ENCODE measurements at regions not wholly inside any gene's neighbourhood (a gene's known extent, or its start where the extent isn't known, plus 50 kb on each side); places are given as distances from the start of the nearest gene placed in this dataset.

GRCh38 chrX:45360571-45360970, 159.9 kb upstream of the DIPK2B start:
- H3K27ac Mint-ChIP-seq = no peak overlapping the region
- H3K4me3 Mint-ChIP-seq = no peak overlapping the region
- Histone ChIP-seq H3K9ac (ENCODE audit: insufficient read depth, low read length, poor library complexity, severe bottlenecking) (no peak overlapping the region), H3K9me3 (replicated peaks in 1 of 2; ENCODE audit: control insufficient read depth in 1 of 2, insufficient read depth in 1 of 2, low read length in 2 of 2) (peaks cover 5 to 15% of the 10 kb centered on the region in 2 donors), H2AFZ (ENCODE audit: insufficient read depth, low read depth, low read length, poor library complexity, severe bottlenecking) (no peak overlapping the region), H3K4me2 (replicated peaks; ENCODE audit: extremely low read depth, low read length, poor library complexity, severe bottlenecking) (no peak overlapping the region), H3K36me3 (replicated peaks in 1 of 2; ENCODE audit: control insufficient read depth in 1 of 2, insufficient read depth in 2 of 2, low read length in 2 of 2) (no peaks in the 10 kb centered on the region), H4K20me1 (ENCODE audit: insufficient read depth, low read length) (no peaks in the 10 kb centered on the region), H3K4me3 (replicated peaks in 1 of 3; ENCODE audit: low read depth in 2 of 3, low read length in 3 of 3) (no peak overlapping the region), H3K27me3 (ENCODE audit: control insufficient read depth in 2 of 2, insufficient read depth in 2 of 2, low read length in 2 of 2) (no peaks in the 10 kb centered on the region), H3K4me1 (ENCODE audit: control insufficient read depth in 1 of 2, insufficient read depth in 2 of 2, low read length in 2 of 2) (no peaks in the 10 kb centered on the region), H3K79me2 (ENCODE audit: insufficient read depth, low read length) (no peaks in the 10 kb centered on the region), H3K27ac (ENCODE audit: low read depth in 1 of 2, low read length in 2 of 2) (no peak overlapping the region)
- no peak for DNase-seq
- no peaks in the 10 kb centered on the region for H3K4me1 Mint-ChIP-seq
- H3K36me3 Mint-ChIP-seq = no peaks in the 10 kb centered on the region
- intact Hi-C loops (cut with micrococcal nuclease) = no loop called here
- no peak for TF ChIP-seq CTCF (IDR thresholded peaks at IDR 0.05)
- WGBS (ENCODE audit: insufficient coverage) = no CpG with 5 or more reads among the region's 1 CpG
- peaks cover 0 to 8% (median 0%) of the 10 kb centered on the region in 3 donors for H3K27me3 Mint-ChIP-seq (ENCODE audit: low read depth in 3 of 3)
- H3K9me3 Mint-ChIP-seq = peaks cover 2 to 25% (median 13%) of the 10 kb centered on the region in 7 donors

- H3K9ac ChIP-seq (ENCODE audit: insufficient read depth, low read length, poor library complexity, severe bottlenecking) = no peak overlapping the region
- no peaks in the 10 kb centered on the region for H3K4me1 Mint-ChIP-seq
- H3K4me3 ChIP-seq (replicated peaks in 1 of 3; ENCODE audit: low read depth in 2 of 3, low read length in 3 of 3) = no peak overlapping the region
- H3K9me3 ChIP-seq (replicated peaks in 1 of 2; ENCODE audit: control insufficient read depth in 1 of 2, insufficient read depth in 1 of 2, low read length in 2 of 2) = peaks cover 5 to 7% of the 10 kb centered on the region in 2 donors
- no peak for DNase-seq
- no peaks in the 10 kb centered on the region for H3K36me3 Mint-ChIP-seq
- H3K36me3 ChIP-seq (replicated peaks in 1 of 2; ENCODE audit: control insufficient read depth in 1 of 2, insufficient read depth in 2 of 2, low read length in 2 of 2) = no peaks in the 10 kb centered on the region
- no peak for TF ChIP-seq CTCF (IDR thresholded peaks at IDR 0.05)
- no peak overlapping the region for H2AFZ ChIP-seq (ENCODE audit: insufficient read depth, low read depth, low read length, poor library complexity, severe bottlenecking)
- intact Hi-C loops (cut with micrococcal nuclease) = no loop called here
- no peaks in the 10 kb centered on the region for H3K79me2 ChIP-seq (ENCODE audit: insufficient read depth, low read length)
- peaks cover 2 to 17% (median 10%) of the 10 kb centered on the region in 7 donors for H3K9me3 Mint-ChIP-seq
- H3K4me3 Mint-ChIP-seq = no peak overlapping the region
- no CpG with 5 or more reads among the region's 1 CpG for WGBS (ENCODE audit: insufficient coverage)
- H3K27me3 Mint-ChIP-seq (ENCODE audit: low read depth in 3 of 3) = peaks cover 0 to 6% (median 0%) of the 10 kb centered on the region in 3 donors
- H3K4me2 ChIP-seq (replicated peaks; ENCODE audit: extremely low read depth, low read length, poor library complexity, severe bottlenecking) = no peak overlapping the region
- no peaks in the 10 kb centered on the region for H3K4me1 ChIP-seq (ENCODE audit: control insufficient read depth in 1 of 2, insufficient read depth in 2 of 2, low read length in 2 of 2)
- no peaks in the 10 kb centered on the region for H4K20me1 ChIP-seq (ENCODE audit: insufficient read depth, low read length)
- no peak overlapping the region for H3K27ac Mint-ChIP-seq
- H3K27me3 ChIP-seq (ENCODE audit: control insufficient read depth in 2 of 2, insufficient read depth in 2 of 2, low read length in 2 of 2) = no peaks in the 10 kb centered on the region
- no peak overlapping the region for H3K27ac ChIP-seq (ENCODE audit: low read depth in 1 of 2, low read length in 2 of 2)
Measured at GRCh38 chrX:45358392-45358791, 157.7 kb upstream of the DIPK2B start.
